OCI-LY3 (cell line): ENCODE measurements at regions not wholly inside any gene's neighbourhood (a gene's known extent, or its start where the extent isn't known, plus 50 kb on each side); places are given as distances from the start of the nearest gene placed in this dataset.

Source experiments
- EZH2phosphoT487 ChIP-seq: fragments of 200-600 bp; shearing (Covaris generic); IDR thresholded peaks from 2 replicates; pipeline ENCODE4 v1.6.1; 2018; ENCODE audit warnings: antibody characterized with exemption, mixed run types, low read depth
- TF ChIP-seq, protein P1 (sequence below): fragments of 200-600, 300-600 bp; sonication (generic); IDR thresholded peaks from 2 replicates; pipeline ENCODE4 v1.5.1; 2014; ENCODE audit warnings: antibody characterized with exemption, low read length, low read depth

DNA sequence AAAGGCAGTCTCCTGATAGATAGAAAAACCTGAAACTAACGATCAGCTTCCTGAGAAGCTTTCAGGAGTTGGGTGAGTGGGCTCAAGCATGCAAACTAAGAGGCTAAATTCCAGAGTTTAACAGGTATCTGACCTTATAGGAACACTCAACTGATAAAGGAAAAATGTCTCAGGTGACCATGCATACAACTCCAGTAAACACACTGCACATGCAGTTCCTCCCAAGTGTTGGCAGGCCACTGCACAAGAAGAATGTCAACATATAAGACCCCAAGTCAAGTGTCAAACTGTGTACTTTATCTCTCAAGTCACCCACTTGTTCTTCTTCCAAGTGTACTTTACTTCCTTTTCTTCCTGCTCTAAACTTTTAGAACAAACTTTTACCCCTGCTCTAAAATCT lies 981.2 kb downstream of the FAM133A start:
- TF ChIP-seq, protein P1, sequence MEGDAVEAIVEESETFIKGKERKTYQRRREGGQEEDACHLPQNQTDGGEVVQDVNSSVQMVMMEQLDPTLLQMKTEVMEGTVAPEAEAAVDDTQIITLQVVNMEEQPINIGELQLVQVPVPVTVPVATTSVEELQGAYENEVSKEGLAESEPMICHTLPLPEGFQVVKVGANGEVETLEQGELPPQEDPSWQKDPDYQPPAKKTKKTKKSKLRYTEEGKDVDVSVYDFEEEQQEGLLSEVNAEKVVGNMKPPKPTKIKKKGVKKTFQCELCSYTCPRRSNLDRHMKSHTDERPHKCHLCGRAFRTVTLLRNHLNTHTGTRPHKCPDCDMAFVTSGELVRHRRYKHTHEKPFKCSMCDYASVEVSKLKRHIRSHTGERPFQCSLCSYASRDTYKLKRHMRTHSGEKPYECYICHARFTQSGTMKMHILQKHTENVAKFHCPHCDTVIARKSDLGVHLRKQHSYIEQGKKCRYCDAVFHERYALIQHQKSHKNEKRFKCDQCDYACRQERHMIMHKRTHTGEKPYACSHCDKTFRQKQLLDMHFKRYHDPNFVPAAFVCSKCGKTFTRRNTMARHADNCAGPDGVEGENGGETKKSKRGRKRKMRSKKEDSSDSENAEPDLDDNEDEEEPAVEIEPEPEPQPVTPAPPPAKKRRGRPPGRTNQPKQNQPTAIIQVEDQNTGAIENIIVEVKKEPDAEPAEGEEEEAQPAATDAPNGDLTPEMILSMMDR = no peak
- no peak for TF ChIP-seq EZH2phosphoT487
